ENCODE measurements at regions not wholly inside any gene's neighbourhood (a gene's known extent, or its start where the extent isn't known, plus 50 kb on each side); places are given as distances from the start of the nearest gene placed in this dataset.
"Not testable (repeated sequence)": the region's sequence is repeated elsewhere in the genome, so short reads cannot be mapped to it uniquely, and the experiment has no call there.

GRCh38 chr4:31458813-31459212 lies 738.6 kb downstream of the PCDH7 start:
- no peak for ATAC-seq
- 69% methylated on average over 4 of the region's 4 CpGs for WGBS (ENCODE audit: insufficient coverage, low coverage, low lambda C conversion rate, missing lambda C conversion rate)
- H3K4me3 ChIP-seq, result no peak overlapping the region

GRCh38 chr4:31461421-31461820 lies 741.3 kb downstream of the PCDH7 start:
- DNase-seq, result no peak
- Histone ChIP-seq H3K4me1 (no peaks in the 10 kb centered on the region), H3K4me3 (no peak overlapping the region), H3K9me3 (no peaks in the 10 kb centered on the region), H3K36me3 (no peaks in the 10 kb centered on the region), H3K27ac (no peak overlapping the region), H3K27me3 (no peaks in the 10 kb centered on the region)
- TF ChIP-seq CTCF (IDR thresholded peaks at IDR 0.05), result no peak
- no peak for TF ChIP-seq POLR2A (IDR thresholded peaks at IDR 0.05)
- intact Hi-C loops (cut with DNase I), result no loop called here
- WGBS (ENCODE audit: insufficient coverage, low coverage, low lambda C conversion rate, missing lambda C conversion rate), result 54% methylated on average over 5 of the region's 5 CpGs
- ATAC-seq, result no peak

More at GRCh38 chr4:31458813-31459212, 738.6 kb downstream of the PCDH7 start:
- no peaks in the 10 kb centered on the region for H3K9me3 ChIP-seq
- H3K27ac ChIP-seq, result no peak overlapping the region
- no peak for DNase-seq
- intact Hi-C loops (cut with DNase I), result no loop called here
- no peak for TF ChIP-seq CTCF (IDR thresholded peaks at IDR 0.05)
- no peak for TF ChIP-seq POLR2A (IDR thresholded peaks at IDR 0.05)
- H3K36me3 ChIP-seq, result no peaks in the 10 kb centered on the region
- H3K4me1 ChIP-seq, result no peaks in the 10 kb centered on the region
- H3K27me3 ChIP-seq, result no peaks in the 10 kb centered on the region

GRCh38 chr4:31467781-31468180 lies 747.6 kb downstream of the PCDH7 start:
- WGBS (ENCODE audit: insufficient coverage, low coverage, low lambda C conversion rate, missing lambda C conversion rate), result 37% methylated on average over 3 of the region's 3 CpGs
- Histone ChIP-seq H3K36me3 (no peaks in the 10 kb centered on the region), H3K27ac (no peak overlapping the region), H3K9me3 (no peaks in the 10 kb centered on the region), H3K4me1 (no peaks in the 10 kb centered on the region), H3K27me3 (no peaks in the 10 kb centered on the region), H3K4me3 (no peak overlapping the region)
- ATAC-seq (no peak), DNase-seq (no peak)
- intact Hi-C loops (cut with DNase I), result no loop called here
- TF ChIP-seq POLR2A (IDR thresholded peaks at IDR 0.05), result no peak
- no peak for TF ChIP-seq CTCF (IDR thresholded peaks at IDR 0.05)

- no peaks in the 10 kb centered on the region for H3K4me1 ChIP-seq
- DNase-seq (no peak), ATAC-seq (no peak)
- H3K27ac ChIP-seq, result no peak overlapping the region
- H3K4me3 ChIP-seq, result no peak overlapping the region
- 20% methylated on average over 1 of the region's 1 CpG for WGBS (ENCODE audit: insufficient coverage, low coverage, low lambda C conversion rate, missing lambda C conversion rate)
- no peaks in the 10 kb centered on the region for H3K27me3 ChIP-seq
- H3K36me3 ChIP-seq, result no peaks in the 10 kb centered on the region
- no peak for TF ChIP-seq CTCF (IDR thresholded peaks at IDR 0.05)
- no peak for TF ChIP-seq POLR2A (IDR thresholded peaks at IDR 0.05)
- no peaks in the 10 kb centered on the region for H3K9me3 ChIP-seq
- intact Hi-C loops (cut with DNase I), result no loop called here
Observed at GRCh38 chr4:31474221-31474620, 754.1 kb downstream of the PCDH7 start.

- TF ChIP-seq CTCF (IDR thresholded peaks at IDR 0.05) (no peak), POLR2A (IDR thresholded peaks at IDR 0.05) (no peak)
- Histone ChIP-seq H3K4me3 (no peak overlapping the region), H3K36me3 (no peaks in the 10 kb centered on the region), H3K9me3 (no peaks in the 10 kb centered on the region), H3K27me3 (no peaks in the 10 kb centered on the region), H3K4me1 (no peaks in the 10 kb centered on the region), H3K27ac (no peak overlapping the region)
- DNase-seq (no peak), ATAC-seq (no peak)
- 40% methylated on average over 1 of the region's 1 CpG for WGBS (ENCODE audit: insufficient coverage, low coverage, low lambda C conversion rate, missing lambda C conversion rate)
- intact Hi-C loops (cut with DNase I), result no loop called here
Observed at GRCh38 chr4:31482691-31483090, 762.5 kb downstream of the PCDH7 start.

GRCh38 chr4:31499216-31499615 lies 779.0 kb downstream of the PCDH7 start:
- H3K4me3 ChIP-seq; intact Hi-C loops (cut with DNase I); H3K27ac ChIP-seq; H3K27me3 ChIP-seq; H3K36me3 ChIP-seq; DNase-seq; H3K9me3 ChIP-seq; ATAC-seq; H3K4me1 ChIP-seq: not testable (repeated sequence)
- 72% methylated on average over 3 of the region's 3 CpGs for WGBS (ENCODE audit: insufficient coverage, low coverage, low lambda C conversion rate, missing lambda C conversion rate)

All from right lobe of liver (tissue), 6 donors.